ENCODE measurements at regions not wholly inside any gene's neighbourhood (a gene's known extent, or its start where the extent isn't known, plus 50 kb on each side); places are given as distances from the start of the nearest gene placed in this dataset.

- TF ChIP-seq SIX5 (IDR thresholded peaks at IDR 0.05; ENCODE audit: low read depth, low read length) (no peak), TAF7 (optimal IDR thresholded peaks at IDR 0.05; ENCODE audit: borderline replicate concordance, low read depth, low read length) (no peak), EGR1 (IDR thresholded peaks at IDR 0.05; ENCODE audit: borderline replicate concordance, low read depth, low read length) (no peak), EZH2 (IDR thresholded peaks at IDR 0.05; ENCODE audit: low read depth, low read length, severe bottlenecking) (no peak), RBBP5 (IDR thresholded peaks at IDR 0.05; ENCODE audit: borderline replicate concordance, low read depth, low read length) (no peak), PHF8 (conservative IDR thresholded peaks at IDR 0.05; ENCODE audit: low read depth, low read length) (no peak)
Observed at GRCh38 chr11:87901341-87901740, 273.9 kb downstream of the RAB38 start (continued).
